ENCODE measurements at regions not wholly inside any gene's neighbourhood (a gene's known extent, or its start where the extent isn't known, plus 50 kb on each side); places are given as distances from the start of the nearest gene placed in this dataset.
A peak's percentile ranks its signal among the peaks of the same experiment; 100 is the strongest.
"Not testable (repeated sequence)": the region's sequence is repeated elsewhere in the genome, so short reads cannot be mapped to it uniquely, and the experiment has no call there.

DNA sequence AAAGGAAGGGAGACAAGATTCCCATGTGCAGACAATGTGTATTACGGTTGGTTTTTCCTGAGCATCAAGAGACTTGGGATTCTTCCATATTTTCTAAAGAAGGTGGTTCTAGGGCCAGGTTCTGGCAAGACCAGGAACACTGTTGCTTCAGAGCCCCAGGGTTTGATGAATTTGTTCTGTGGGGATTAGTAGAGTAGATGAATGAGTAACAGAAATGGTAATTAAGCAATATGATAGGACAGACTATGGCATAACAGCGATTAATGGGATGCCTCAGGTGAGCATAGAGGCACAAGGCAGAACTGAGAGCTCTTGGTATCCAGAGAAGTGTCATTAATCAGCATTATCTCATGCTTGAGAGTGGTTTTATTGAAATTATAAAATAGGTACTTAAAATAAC lies 82.8 kb upstream of the PNPT1 start:
- TF ChIP-seq, protein P1, sequence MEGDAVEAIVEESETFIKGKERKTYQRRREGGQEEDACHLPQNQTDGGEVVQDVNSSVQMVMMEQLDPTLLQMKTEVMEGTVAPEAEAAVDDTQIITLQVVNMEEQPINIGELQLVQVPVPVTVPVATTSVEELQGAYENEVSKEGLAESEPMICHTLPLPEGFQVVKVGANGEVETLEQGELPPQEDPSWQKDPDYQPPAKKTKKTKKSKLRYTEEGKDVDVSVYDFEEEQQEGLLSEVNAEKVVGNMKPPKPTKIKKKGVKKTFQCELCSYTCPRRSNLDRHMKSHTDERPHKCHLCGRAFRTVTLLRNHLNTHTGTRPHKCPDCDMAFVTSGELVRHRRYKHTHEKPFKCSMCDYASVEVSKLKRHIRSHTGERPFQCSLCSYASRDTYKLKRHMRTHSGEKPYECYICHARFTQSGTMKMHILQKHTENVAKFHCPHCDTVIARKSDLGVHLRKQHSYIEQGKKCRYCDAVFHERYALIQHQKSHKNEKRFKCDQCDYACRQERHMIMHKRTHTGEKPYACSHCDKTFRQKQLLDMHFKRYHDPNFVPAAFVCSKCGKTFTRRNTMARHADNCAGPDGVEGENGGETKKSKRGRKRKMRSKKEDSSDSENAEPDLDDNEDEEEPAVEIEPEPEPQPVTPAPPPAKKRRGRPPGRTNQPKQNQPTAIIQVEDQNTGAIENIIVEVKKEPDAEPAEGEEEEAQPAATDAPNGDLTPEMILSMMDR (IDR thresholded peaks at IDR 0.05) = no peak
- Mint-ChIP-seq H3K27ac (no peak overlapping the region), H3K4me1 (ENCODE audit: low read depth) (peaks cover 59% of the 10 kb centered on the region), H3K9me3 (peaks cover 5% of the 10 kb centered on the region), H3K36me3 (ENCODE audit: low read depth) (peaks cover 12% of the 10 kb centered on the region), H3K27me3 (ENCODE audit: insufficient read depth) (no peaks in the 10 kb centered on the region), H3K4me3 (no peak overlapping the region)
- DNase-seq = no peak

DNA sequence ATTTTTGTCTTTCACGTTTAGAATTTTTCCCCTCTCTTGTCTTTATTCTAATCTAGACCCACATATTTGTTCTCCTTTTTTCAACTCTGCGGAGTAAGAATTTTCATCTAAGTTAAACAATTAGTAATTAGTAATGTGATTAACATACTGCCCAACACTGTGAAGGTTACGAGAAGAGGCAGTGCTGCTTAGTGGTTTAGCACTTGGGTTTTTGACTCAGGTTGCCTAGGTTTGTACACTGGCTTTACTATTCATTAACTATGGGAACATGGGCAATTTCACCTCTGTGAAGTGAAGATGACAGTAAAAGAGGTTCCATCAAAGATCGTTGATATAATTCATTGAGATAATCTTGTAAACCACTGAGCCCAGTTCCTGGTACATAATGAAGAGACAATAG lies 82.2 kb upstream of the PNPT1 start:
- Mint-ChIP-seq H3K4me3 (no peak overlapping the region), H3K9me3 (peaks cover 5% of the 10 kb centered on the region), H3K4me1 (ENCODE audit: low read depth) (peaks cover 62% of the 10 kb centered on the region), H3K27ac (no peak overlapping the region), H3K36me3 (ENCODE audit: low read depth) (peaks cover 12% of the 10 kb centered on the region), H3K27me3 (ENCODE audit: insufficient read depth) (no peaks in the 10 kb centered on the region)
- TF ChIP-seq, protein P1 (IDR thresholded peaks at IDR 0.05) = no peak
- DNase-seq = no peak

DNA sequence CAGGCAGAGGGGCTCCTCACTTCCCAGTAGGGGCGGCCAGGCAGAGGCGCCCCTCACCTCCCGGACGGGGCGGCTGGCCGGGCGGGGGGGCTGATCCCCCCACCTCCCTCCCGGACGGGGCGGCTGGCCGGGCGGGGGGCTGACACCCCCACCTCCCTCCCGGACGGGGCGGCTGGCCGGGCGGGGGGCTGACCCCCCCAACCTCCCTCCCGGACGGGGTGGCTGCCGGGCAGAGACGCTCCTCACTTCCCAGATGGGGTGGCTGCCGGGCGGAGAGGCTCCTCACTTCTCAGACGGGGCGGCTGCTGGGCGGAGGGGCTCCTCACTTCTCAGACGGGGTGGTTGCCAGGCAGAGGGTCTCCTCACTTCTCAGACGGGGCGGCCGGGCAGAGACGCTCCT lies 80.0 kb upstream of the PNPT1 start:
- Mint-ChIP-seq H3K4me1 (ENCODE audit: low read depth) (peaks cover 55% of the 10 kb centered on the region), H3K36me3 (ENCODE audit: low read depth) (peaks cover 12% of the 10 kb centered on the region)
- not testable (repeated sequence) for DNase-seq; H3K27ac Mint-ChIP-seq; H3K9me3 Mint-ChIP-seq; H3K4me3 Mint-ChIP-seq; H3K27me3 Mint-ChIP-seq (ENCODE audit: insufficient read depth)

DNA sequence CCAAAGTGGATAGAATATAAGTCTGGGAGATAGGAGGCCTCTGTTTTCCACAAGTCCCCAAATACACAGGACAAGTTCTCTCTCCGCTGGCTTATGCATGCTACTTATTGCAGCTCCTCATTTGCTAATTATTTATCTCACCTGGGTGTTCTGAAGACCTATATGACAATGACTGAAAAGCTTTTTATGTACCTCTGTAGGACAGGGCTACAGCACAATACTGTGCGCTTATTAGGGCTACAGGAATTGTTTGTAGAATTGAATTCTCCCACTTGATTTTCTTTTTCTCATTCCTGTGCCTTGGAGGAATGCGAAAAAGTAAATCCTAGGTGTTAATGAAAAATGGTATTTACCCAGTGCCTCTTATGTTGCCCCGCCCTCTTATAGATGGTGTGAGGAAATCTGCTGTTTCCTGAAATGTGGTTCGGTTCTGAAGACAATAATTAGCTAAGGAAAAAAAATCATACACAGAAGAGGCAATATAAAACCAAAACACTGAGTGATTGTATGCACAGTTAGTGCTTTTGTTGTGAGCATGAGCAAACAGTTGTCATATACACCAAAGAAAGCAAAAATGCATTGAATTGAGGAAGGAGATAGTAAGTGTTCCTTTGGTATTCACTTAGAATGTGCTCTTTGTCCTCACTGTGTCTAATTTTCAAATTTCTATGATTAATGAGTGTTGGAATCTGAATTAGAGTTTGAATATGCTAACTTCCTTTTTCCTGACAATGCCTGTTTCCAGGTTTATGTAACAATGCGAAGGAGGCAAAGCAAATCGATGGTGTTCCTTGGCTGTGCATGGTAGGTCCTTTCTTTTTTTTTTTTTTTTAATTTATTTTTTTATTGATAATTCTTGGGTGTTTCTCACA lies 78.7 kb upstream of the PNPT1 start:
- Mint-ChIP-seq H3K4me1 (ENCODE audit: low read depth) (peaks cover 46% of the 10 kb centered on the region), H3K27ac (no peak overlapping the region), H3K27me3 (ENCODE audit: insufficient read depth) (no peaks in the 10 kb centered on the region), H3K9me3 (peaks cover 5% of the 10 kb centered on the region), H3K4me3 (no peak overlapping the region), H3K36me3 (ENCODE audit: low read depth) (peaks cover 7% of the 10 kb centered on the region; the same call in 1 of the 2 replicates)
- no peak for DNase-seq
- TF ChIP-seq, protein P1 (IDR thresholded peaks at IDR 0.05) = no peak

DNA sequence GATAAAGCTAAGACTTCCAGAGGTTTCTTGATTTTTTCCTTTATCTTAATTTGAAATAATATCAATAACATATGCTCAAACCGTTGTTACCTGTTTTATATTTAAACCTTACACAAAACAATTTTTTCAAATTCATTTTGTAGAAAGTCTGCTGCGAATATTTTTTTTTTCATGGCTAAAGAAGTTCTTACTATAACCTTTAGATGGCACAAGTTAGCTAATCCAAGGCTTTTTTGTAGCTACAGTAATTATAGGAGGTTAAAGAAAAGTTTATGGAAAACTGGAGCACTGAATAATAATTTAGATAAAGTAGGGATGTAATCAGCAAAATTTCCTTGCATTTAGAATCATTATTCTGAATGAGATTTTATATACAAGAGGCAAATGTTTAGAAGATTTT lies 78.0 kb upstream of the PNPT1 start:
- TF ChIP-seq, protein P1 (IDR thresholded peaks at IDR 0.05) = peak; percentile 86

DNA sequence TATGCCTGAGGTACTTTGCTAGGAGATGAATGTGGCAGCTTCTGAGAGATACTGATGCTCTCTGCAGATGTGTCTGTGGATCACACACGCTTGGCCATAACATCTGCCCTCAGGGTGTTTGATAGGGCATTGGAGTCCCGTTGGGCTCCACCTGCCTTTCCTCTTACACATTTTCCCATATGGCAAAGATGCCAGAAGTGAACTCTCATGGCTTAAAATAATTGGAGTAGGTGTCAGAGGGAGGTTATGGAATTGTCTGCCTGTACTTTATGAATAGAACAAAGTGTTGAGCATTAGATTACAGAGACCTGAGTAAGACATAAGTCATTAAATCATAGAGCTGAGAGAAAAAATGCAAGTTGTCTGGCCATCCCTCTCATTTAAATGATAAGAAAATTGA lies 75.3 kb upstream of the PNPT1 start:
- H3K9me3 Mint-ChIP-seq = no peaks in the 10 kb centered on the region
- TF ChIP-seq, protein P1 (IDR thresholded peaks at IDR 0.05) = no peak
- peaks cover 36% of the 10 kb centered on the region for H3K4me1 Mint-ChIP-seq (ENCODE audit: low read depth)
- H3K27me3 Mint-ChIP-seq (ENCODE audit: insufficient read depth) = no peaks in the 10 kb centered on the region
- no peaks in the 10 kb centered on the region; the same call in 1 of the 2 replicates for H3K36me3 Mint-ChIP-seq (ENCODE audit: low read depth)
- H3K27ac Mint-ChIP-seq = no peak overlapping the region
- no peak for DNase-seq
- no peak overlapping the region for H3K4me3 Mint-ChIP-seq

More for the DNA sequence above, 78.0 kb upstream of the PNPT1 start:
- peaks cover 46% of the 10 kb centered on the region for H3K4me1 Mint-ChIP-seq (ENCODE audit: low read depth)
- H3K27me3 Mint-ChIP-seq (ENCODE audit: insufficient read depth) = no peaks in the 10 kb centered on the region
- peak; percentile 33 for DNase-seq
- H3K9me3 Mint-ChIP-seq = peaks cover 5% of the 10 kb centered on the region
- H3K27ac Mint-ChIP-seq = 0 out of 2 replicates have a peak overlapping the region, but pooled peaks have one; percentile 12
- peaks cover 7% of the 10 kb centered on the region; the same call in 1 of the 2 replicates for H3K36me3 Mint-ChIP-seq (ENCODE audit: low read depth)
- no peak overlapping the region for H3K4me3 Mint-ChIP-seq
